ENCODE measurements at regions not wholly inside any gene's neighbourhood (a gene's known extent, or its start where the extent isn't known, plus 50 kb on each side); places are given as distances from the start of the nearest gene placed in this dataset.

DNA sequence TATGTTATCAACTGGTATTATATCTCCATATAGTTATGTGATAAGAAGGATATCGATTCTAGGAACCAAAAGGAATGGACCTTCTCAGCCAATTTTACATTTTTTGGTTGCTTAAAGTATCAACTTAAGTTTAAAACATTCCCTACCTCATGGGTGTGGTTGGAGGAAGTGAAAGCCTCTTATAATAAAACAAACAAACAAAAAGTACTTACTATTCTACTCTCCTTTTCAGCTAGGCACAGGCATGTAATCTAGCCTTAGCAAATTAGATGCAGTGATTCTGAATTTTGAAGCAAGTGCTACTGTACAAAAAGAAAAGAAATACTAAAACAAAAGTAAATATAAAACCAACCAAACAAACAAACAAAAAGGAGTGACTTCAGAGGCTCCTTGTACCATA, 485.4 kb downstream of the C4orf33 start:
- TF ChIP-seq, protein P1, sequence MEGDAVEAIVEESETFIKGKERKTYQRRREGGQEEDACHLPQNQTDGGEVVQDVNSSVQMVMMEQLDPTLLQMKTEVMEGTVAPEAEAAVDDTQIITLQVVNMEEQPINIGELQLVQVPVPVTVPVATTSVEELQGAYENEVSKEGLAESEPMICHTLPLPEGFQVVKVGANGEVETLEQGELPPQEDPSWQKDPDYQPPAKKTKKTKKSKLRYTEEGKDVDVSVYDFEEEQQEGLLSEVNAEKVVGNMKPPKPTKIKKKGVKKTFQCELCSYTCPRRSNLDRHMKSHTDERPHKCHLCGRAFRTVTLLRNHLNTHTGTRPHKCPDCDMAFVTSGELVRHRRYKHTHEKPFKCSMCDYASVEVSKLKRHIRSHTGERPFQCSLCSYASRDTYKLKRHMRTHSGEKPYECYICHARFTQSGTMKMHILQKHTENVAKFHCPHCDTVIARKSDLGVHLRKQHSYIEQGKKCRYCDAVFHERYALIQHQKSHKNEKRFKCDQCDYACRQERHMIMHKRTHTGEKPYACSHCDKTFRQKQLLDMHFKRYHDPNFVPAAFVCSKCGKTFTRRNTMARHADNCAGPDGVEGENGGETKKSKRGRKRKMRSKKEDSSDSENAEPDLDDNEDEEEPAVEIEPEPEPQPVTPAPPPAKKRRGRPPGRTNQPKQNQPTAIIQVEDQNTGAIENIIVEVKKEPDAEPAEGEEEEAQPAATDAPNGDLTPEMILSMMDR (IDR thresholded peaks at IDR 0.05; ENCODE audit: low read depth, low read length), result no peak
- TF ChIP-seq EZH2phosphoT487 (IDR thresholded peaks at IDR 0.05; ENCODE audit: low read depth), result no peak

Data from OCI-LY3 (cell line).